ENCODE measurements at regions not wholly inside any gene's neighbourhood (a gene's known extent, or its start where the extent isn't known, plus 50 kb on each side); places are given as distances from the start of the nearest gene placed in this dataset.

DNA sequence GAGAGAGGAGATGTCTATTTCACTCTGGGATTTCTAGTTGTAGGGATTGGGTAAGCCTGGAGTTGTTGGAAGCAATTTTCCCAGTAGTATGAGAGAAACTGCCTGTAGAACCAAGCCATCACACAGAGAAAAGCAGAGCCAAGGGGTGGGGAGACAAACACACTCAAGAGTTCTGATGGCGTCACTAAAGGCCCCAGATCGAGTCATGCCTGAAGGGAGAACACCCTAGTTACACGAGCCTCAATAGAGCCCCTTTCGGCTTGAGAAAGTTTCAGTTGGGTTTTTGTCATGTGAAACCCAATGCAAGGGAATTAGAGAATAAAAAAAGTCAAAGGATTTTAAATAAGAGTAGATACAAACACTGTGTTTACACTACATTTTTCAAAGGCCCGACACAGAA is 66.1 kb upstream of the PFN2 start:
- ATAC-seq (no peak), DNase-seq (ENCODE audit: low read depth, low spot score) (no peak)
- H3K9me2 ChIP-seq (ENCODE audit: insufficient read depth) = no peaks in the 10 kb centered on the region
- TF ChIP-seq EZH2phosphoT487 (IDR thresholded peaks at IDR 0.05; ENCODE audit: borderline replicate concordance) (no peak), ELF1 (IDR thresholded peaks at IDR 0.05; ENCODE audit: borderline replicate concordance, low read depth) (no peak)
- TF ChIP-seq, protein P1, sequence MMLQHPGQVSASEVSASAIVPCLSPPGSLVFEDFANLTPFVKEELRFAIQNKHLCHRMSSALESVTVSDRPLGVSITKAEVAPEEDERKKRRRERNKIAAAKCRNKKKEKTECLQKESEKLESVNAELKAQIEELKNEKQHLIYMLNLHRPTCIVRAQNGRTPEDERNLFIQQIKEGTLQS (IDR thresholded peaks at IDR 0.05) = no peak
- TF ChIP-seq, protein P2, sequence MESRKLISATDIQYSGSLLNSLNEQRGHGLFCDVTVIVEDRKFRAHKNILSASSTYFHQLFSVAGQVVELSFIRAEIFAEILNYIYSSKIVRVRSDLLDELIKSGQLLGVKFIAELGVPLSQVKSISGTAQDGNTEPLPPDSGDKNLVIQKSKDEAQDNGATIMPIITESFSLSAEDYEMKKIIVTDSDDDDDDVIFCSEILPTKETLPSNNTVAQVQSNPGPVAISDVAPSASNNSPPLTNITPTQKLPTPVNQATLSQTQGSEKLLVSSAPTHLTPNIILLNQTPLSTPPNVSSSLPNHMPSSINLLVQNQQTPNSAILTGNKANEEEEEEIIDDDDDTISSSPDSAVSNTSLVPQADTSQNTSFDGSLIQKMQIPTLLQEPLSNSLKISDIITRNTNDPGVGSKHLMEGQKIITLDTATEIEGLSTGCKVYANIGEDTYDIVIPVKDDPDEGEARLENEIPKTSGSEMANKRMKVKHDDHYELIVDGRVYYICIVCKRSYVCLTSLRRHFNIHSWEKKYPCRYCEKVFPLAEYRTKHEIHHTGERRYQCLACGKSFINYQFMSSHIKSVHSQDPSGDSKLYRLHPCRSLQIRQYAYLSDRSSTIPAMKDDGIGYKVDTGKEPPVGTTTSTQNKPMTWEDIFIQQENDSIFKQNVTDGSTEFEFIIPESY (IDR thresholded peaks at IDR 0.05; ENCODE audit: extremely low read depth, insufficient replicate concordance, low read length) = no peak
- no peak overlapping the region for H3K4me3 ChIP-seq (replicated peaks in 1 of 2; ENCODE audit: low read depth in 1 of 2, low read length in 2 of 2)
- no peaks in the 10 kb centered on the region for H3K79me2 ChIP-seq (ENCODE audit: insufficient read depth, low read length)
- no peak overlapping the region for H3K27ac ChIP-seq (ENCODE audit: low read depth, low read length)
- H3K36me3 ChIP-seq (ENCODE audit: control insufficient read depth in 1 of 2, insufficient read depth in 2 of 2, low read length in 2 of 2) = no peaks in the 10 kb centered on the region
- no peak overlapping the region for H2AFZ ChIP-seq (ENCODE audit: low read depth, low read length, poor library complexity, severe bottlenecking)
- no peaks in the 10 kb centered on the region for H3K4me1 ChIP-seq (ENCODE audit: control insufficient read depth in 1 of 2, insufficient read depth in 2 of 2, low read length in 2 of 2)
- ChIA-PET POLR2A (no interaction called here), CTCF (no interaction called here), RAD21 (ENCODE audit: low non-redundant PET in 1 of 2, low total read pairs in 2 of 2, uncharacterized antibody in 2 of 2, unreplicated experiment in 2 of 2) (no interaction called here)
- 0 out of 2 replicates have a peak, but pooled peaks cover 3% of the 10 kb centered on the region for H3K27me3 ChIP-seq (ENCODE audit: insufficient read depth, low read length)
- no peak overlapping the region for H3K9ac ChIP-seq (ENCODE audit: low read length)
- no TSS peak for BruUV-seq (replicated peaks)
- H3K9me3 ChIP-seq (ENCODE audit: control insufficient read depth in 1 of 2, insufficient read depth in 1 of 2, low read depth in 1 of 2, low read length in 2 of 2) = no peaks in the 10 kb centered on the region
- no peaks in the 10 kb centered on the region for H4K20me1 ChIP-seq (ENCODE audit: insufficient read depth)
- intact Hi-C loops (cut with micrococcal nuclease) = no loop called here
- no peak overlapping the region for H3K4me2 ChIP-seq (ENCODE audit: low read length)

DNA sequence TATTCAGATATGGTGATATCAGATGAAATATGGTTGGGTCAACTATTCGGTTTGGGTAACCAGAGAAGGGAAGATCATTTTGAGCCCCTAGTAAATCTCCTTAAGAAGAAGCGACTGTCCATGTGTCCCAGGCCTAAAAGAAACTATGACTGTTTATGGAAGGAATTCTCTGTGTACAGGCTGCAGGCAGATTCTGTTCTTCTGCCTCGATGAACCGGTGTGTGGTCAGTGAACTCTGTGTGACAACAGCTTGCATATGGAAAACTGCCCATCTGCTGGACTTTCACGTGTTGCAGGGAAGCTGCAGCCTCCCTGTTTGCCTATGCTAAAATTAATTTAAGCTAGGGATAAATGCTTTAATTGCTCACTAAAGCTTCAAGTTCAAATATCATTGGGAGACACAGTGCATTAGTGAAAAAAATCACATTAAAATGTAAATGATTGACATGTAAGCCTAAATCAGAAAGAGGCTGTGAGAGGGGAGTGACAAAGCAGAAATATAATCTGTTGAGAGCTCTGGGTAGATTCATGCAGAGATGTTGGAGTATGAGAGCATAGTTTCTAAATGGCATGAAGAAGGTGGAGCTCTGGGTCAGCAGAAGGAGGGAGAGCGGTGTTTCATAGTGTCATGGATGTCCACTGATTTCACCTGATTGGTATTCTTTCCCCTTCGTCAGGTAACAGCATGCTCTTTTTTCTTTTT is 65.4 kb upstream of the PFN2 start:
- ChIA-PET RAD21 (ENCODE audit: low non-redundant PET in 1 of 2, low total read pairs in 2 of 2, uncharacterized antibody in 2 of 2, unreplicated experiment in 2 of 2) (no interaction called here), POLR2A (no interaction called here), CTCF (no interaction called here)
- DNase-seq (ENCODE audit: low read depth, low spot score) (no peak), ATAC-seq (no peak)
- no TSS peak for BruUV-seq (replicated peaks)
- H4K20me1 ChIP-seq (ENCODE audit: insufficient read depth) = no peaks in the 10 kb centered on the region
- no peaks in the 10 kb centered on the region for H3K79me2 ChIP-seq (ENCODE audit: insufficient read depth, low read length)
- intact Hi-C loops (cut with micrococcal nuclease) = no loop called here
- H3K9me2 ChIP-seq (ENCODE audit: insufficient read depth) = no peaks in the 10 kb centered on the region
- H3K36me3 ChIP-seq (ENCODE audit: control insufficient read depth in 1 of 2, insufficient read depth in 2 of 2, low read length in 2 of 2) = no peaks in the 10 kb centered on the region
- no peaks in the 10 kb centered on the region for H3K4me1 ChIP-seq (ENCODE audit: control insufficient read depth in 1 of 2, insufficient read depth in 2 of 2, low read length in 2 of 2)
- H3K27me3 ChIP-seq (ENCODE audit: insufficient read depth, low read length) = 0 out of 2 replicates have a peak, but pooled peaks cover 3% of the 10 kb centered on the region
- no peak overlapping the region for H3K4me3 ChIP-seq (replicated peaks in 1 of 2; ENCODE audit: low read depth in 1 of 2, low read length in 2 of 2)
- H3K9me3 ChIP-seq (ENCODE audit: control insufficient read depth in 1 of 2, insufficient read depth in 1 of 2, low read depth in 1 of 2, low read length in 2 of 2) = no peaks in the 10 kb centered on the region
- H3K4me2 ChIP-seq (ENCODE audit: low read length) = no peak overlapping the region
- no peak overlapping the region for H3K9ac ChIP-seq (ENCODE audit: low read length)
- H2AFZ ChIP-seq (ENCODE audit: low read depth, low read length, poor library complexity, severe bottlenecking) = no peak overlapping the region
- H3K27ac ChIP-seq (ENCODE audit: low read depth, low read length) = no peak overlapping the region
- TF ChIP-seq SIN3A (IDR thresholded peaks at IDR 0.05; ENCODE audit: low read depth) = no peak
- TF ChIP-seq, protein P3, sequence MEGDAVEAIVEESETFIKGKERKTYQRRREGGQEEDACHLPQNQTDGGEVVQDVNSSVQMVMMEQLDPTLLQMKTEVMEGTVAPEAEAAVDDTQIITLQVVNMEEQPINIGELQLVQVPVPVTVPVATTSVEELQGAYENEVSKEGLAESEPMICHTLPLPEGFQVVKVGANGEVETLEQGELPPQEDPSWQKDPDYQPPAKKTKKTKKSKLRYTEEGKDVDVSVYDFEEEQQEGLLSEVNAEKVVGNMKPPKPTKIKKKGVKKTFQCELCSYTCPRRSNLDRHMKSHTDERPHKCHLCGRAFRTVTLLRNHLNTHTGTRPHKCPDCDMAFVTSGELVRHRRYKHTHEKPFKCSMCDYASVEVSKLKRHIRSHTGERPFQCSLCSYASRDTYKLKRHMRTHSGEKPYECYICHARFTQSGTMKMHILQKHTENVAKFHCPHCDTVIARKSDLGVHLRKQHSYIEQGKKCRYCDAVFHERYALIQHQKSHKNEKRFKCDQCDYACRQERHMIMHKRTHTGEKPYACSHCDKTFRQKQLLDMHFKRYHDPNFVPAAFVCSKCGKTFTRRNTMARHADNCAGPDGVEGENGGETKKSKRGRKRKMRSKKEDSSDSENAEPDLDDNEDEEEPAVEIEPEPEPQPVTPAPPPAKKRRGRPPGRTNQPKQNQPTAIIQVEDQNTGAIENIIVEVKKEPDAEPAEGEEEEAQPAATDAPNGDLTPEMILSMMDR (IDR thresholded peaks at IDR 0.05 in 2 of 3, conservative IDR thresholded peaks at IDR 0.05 in 1 of 3; ENCODE audit: borderline replicate concordance in 1 of 3, insufficient read depth in 1 of 3, low read depth in 2 of 3, low read length in 2 of 3) = no peak
- TF ChIP-seq SRF (IDR thresholded peaks at IDR 0.05; ENCODE audit: low read depth) = no peak
- no peak for TF ChIP-seq ELF1 (IDR thresholded peaks at IDR 0.05; ENCODE audit: borderline replicate concordance, low read depth)
- no peak for TF ChIP-seq TCF7L2 (IDR thresholded peaks at IDR 0.05; ENCODE audit: borderline replicate concordance, extremely low read depth, insufficient read depth, insufficient read length)
- no peak for TF ChIP-seq EZH2phosphoT487 (IDR thresholded peaks at IDR 0.05; ENCODE audit: borderline replicate concordance)
- TF ChIP-seq, protein P4, sequence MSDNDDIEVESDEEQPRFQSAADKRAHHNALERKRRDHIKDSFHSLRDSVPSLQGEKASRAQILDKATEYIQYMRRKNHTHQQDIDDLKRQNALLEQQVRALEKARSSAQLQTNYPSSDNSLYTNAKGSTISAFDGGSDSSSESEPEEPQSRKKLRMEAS (IDR thresholded peaks at IDR 0.05) = no peak
- no peak for TF ChIP-seq EZH2 (IDR thresholded peaks at IDR 0.05)
- TF ChIP-seq FOSL1 (IDR thresholded peaks at IDR 0.05; ENCODE audit: low read depth) = no peak
- TF ChIP-seq ZFX (IDR thresholded peaks at IDR 0.05) = no peak
- no peak for TF ChIP-seq ZNF274 (IDR thresholded peaks at IDR 0.05; ENCODE audit: low read depth, low read length)
- no peak for TF ChIP-seq EGR1 (IDR thresholded peaks at IDR 0.05; ENCODE audit: low read depth)
- TF ChIP-seq POLR2A (IDR thresholded peaks at IDR 0.05; ENCODE audit: borderline replicate concordance, extremely low read depth, insufficient read depth, insufficient read length) = no peak
- no peak for TF ChIP-seq RAD21 (IDR thresholded peaks at IDR 0.05; ENCODE audit: low read depth)
- no peak for TF ChIP-seq CBX3 (IDR thresholded peaks at IDR 0.05; ENCODE audit: low read depth)

Data from HCT116 (cell line).